ENCODE measurements at regions not wholly inside any gene's neighbourhood (a gene's known extent, or its start where the extent isn't known, plus 50 kb on each side); places are given as distances from the start of the nearest gene placed in this dataset.

GRCh38 chr13:59603646-59604045 is 560.1 kb downstream of the DIAPH3 start:
- intact Hi-C loops (cut with micrococcal nuclease; ENCODE audit: unreplicated experiment), result no loop called here
- SMC1A ChIA-PET (ENCODE audit: uncharacterized antibody, unreplicated experiment), result no interaction called here
- no peak for DNase-seq (ENCODE audit: low read depth, low spot score)
- POLR2A ChIA-PET, result no interaction called here
- Histone ChIP-seq H3K27me3 (replicated peaks in 1 of 2; ENCODE audit: control insufficient read depth in 2 of 2, insufficient read depth in 2 of 2, low read length in 1 of 2) (no peaks in the 10 kb centered on the region), H3K4me2 (ENCODE audit: control insufficient read depth, insufficient read depth) (no peak overlapping the region), H4K20me1 (ENCODE audit: control insufficient read depth, insufficient read depth) (no peaks in the 10 kb centered on the region), H3K9ac (ENCODE audit: control insufficient read depth, insufficient read depth, low read length) (no peak overlapping the region), H3K79me2 (ENCODE audit: control insufficient read depth, insufficient read depth, low read length) (no peaks in the 10 kb centered on the region), H3K36me3 (ENCODE audit: control insufficient read depth in 2 of 2, insufficient read depth in 2 of 2, low read length in 1 of 2) (no peaks in the 10 kb centered on the region), H3K4me1 (ENCODE audit: control insufficient read depth, insufficient read depth, low read length) (no peaks in the 10 kb centered on the region), H3K27ac (ENCODE audit: control insufficient read depth, insufficient read depth) (no peak overlapping the region), H3K4me3 (no peak overlapping the region), H3K9me3 (replicated peaks; ENCODE audit: control insufficient read depth, insufficient read depth, low read length) (no peaks in the 10 kb centered on the region), H2AFZ (ENCODE audit: control insufficient read depth, low read depth, low read length) (no peak overlapping the region)
- no TSS peak for BruUV-seq (replicated peaks)
- WGBS (ENCODE audit: insufficient coverage, insufficient replicate concordance, low lambda C conversion rate, missing lambda C conversion rate), result 47% methylated on average over 2 of the region's 2 CpGs
- RAD21 ChIA-PET (ENCODE audit: unreplicated experiment), result no interaction called here
- no peak for FAIRE-seq
- in situ Hi-C loops (cut with MboI), result no loop called here
- no peak for ATAC-seq
- CTCF ChIA-PET, result interaction anchor here (0.6 to 1.1 kb wide), 2 partner anchors 16 to 392 kb away, joined by 3 read pairs; no protein-coding TSS in a partner anchor
- no peak for TF ChIP-seq CEBPZ (IDR thresholded peaks at IDR 0.05; ENCODE audit: low read depth, low read length)
- no peak for TF ChIP-seq SIN3A (IDR thresholded peaks at IDR 0.05; ENCODE audit: low read depth, low read length)
- TF ChIP-seq IKZF1 (conservative IDR thresholded peaks at IDR 0.05), result no peak
- no peak for TF ChIP-seq E4F1 (IDR thresholded peaks at IDR 0.05; ENCODE audit: borderline replicate concordance, partially characterized antibody)
- no peak for TF ChIP-seq ZNF622 (IDR thresholded peaks at IDR 0.05)
- no peak for TF ChIP-seq ATF7 (IDR thresholded peaks at IDR 0.05; ENCODE audit: low read depth)
- TF ChIP-seq NFXL1 (IDR thresholded peaks at IDR 0.05; ENCODE audit: borderline replicate concordance), result no peak
- no peak for TF ChIP-seq FOXK2 (IDR thresholded peaks at IDR 0.05)
- TF ChIP-seq MAX (IDR thresholded peaks at IDR 0.05; ENCODE audit: low read depth, low read length), result no peak
- TF ChIP-seq IRF5 (IDR thresholded peaks at IDR 0.05; ENCODE audit: borderline replicate concordance), result no peak
- no peak for TF ChIP-seq EZH2 (IDR thresholded peaks at IDR 0.05; ENCODE audit: borderline replicate concordance, control insufficient read depth, low read depth, low read length)
- TF ChIP-seq SMARCA5 (IDR thresholded peaks at IDR 0.05), result no peak
- no peak for TF ChIP-seq RELA (IDR thresholded peaks at IDR 0.05; ENCODE audit: borderline replicate concordance, partially characterized antibody)
- no peak for TF ChIP-seq RCOR1 (conservative IDR thresholded peaks at IDR 0.05; ENCODE audit: low read depth, low read length)
